Hepatocyte (in vitro differentiated cells): ENCODE measurements at regions not wholly inside any gene's neighbourhood (a gene's known extent, or its start where the extent isn't known, plus 50 kb on each side); places are given as distances from the start of the nearest gene placed in this dataset.

Experiments used
- EZH2 ChIP-seq: fragments of 200-600 bp; sonication (generic); IDR thresholded peaks from 2 replicates; pipeline ENCODE4 v1.6.1; 2016; ENCODE audit warnings: antibody characterized with exemption, mild to moderate bottlenecking, borderline replicate concordance
- TF ChIP-seq, protein P1 (sequence below): fragments of 200-600 bp; sonication (generic); IDR thresholded peaks from 2 replicates; pipeline ENCODE4 v1.5.1; 2016; ENCODE audit warnings: antibody characterized with exemption, mild to moderate bottlenecking; ENCODE audit not compliant: poor library complexity

DNA sequence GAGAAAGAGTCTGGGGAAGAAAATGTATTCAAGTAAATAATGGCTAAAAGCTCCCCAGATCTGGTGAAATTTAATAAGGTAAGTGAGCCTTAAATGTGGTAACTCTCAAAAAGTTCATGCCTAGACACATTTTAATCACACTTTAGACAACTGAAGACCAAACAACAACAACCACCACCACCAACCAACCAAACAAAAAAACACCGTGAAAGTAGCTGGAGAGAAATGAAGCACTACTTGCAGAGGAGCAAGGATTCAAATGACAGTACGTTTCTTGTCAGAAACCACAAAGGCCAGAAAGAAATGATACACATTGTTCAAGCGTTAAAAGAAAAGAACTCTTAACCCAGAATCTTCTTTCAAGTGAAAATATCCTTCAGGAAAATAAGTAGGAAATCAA, 208.3 kb downstream of the MYRFL start:
- TF ChIP-seq, protein P1, sequence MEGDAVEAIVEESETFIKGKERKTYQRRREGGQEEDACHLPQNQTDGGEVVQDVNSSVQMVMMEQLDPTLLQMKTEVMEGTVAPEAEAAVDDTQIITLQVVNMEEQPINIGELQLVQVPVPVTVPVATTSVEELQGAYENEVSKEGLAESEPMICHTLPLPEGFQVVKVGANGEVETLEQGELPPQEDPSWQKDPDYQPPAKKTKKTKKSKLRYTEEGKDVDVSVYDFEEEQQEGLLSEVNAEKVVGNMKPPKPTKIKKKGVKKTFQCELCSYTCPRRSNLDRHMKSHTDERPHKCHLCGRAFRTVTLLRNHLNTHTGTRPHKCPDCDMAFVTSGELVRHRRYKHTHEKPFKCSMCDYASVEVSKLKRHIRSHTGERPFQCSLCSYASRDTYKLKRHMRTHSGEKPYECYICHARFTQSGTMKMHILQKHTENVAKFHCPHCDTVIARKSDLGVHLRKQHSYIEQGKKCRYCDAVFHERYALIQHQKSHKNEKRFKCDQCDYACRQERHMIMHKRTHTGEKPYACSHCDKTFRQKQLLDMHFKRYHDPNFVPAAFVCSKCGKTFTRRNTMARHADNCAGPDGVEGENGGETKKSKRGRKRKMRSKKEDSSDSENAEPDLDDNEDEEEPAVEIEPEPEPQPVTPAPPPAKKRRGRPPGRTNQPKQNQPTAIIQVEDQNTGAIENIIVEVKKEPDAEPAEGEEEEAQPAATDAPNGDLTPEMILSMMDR = no peak
- TF ChIP-seq EZH2 = no peak
